IMR-90 (cell line): ENCODE measurements at regions not wholly inside any gene's neighbourhood (a gene's known extent, or its start where the extent isn't known, plus 50 kb on each side); places are given as distances from the start of the nearest gene placed in this dataset.

ENCODE experiments used
- ATAC-seq: fragments of 200-7000 bp; cut with Tn5 transposase; 2 replicates; pipeline ENCODE4 v1.9.1; 2020; ENCODE audit warnings: low read depth, mild to moderate bottlenecking, moderate library complexity
- BruUV-seq: library from RNA; stranded (reverse); fragments of 400-500 nt; replicated peaks from 2 replicates; lab custom pipeline; 2021; lab: Mats Ljungman, UMichigan
- CTCF ChIA-PET: fragments of 300-600 bp; formaldehyde crosslinking; extraction: SDS; loops from one replicate; lab custom pipeline; 2021; ENCODE audit warnings: antibody characterized with exemption; lab: Yijun Ruan, JAX
- POLR2A ChIA-PET: fragments of 300-600 bp; sonication (Branson Sonifier 250); formaldehyde crosslinking; loops from one replicate; lab custom pipeline; 2022; ENCODE audit warnings: antibody characterized with exemption; ENCODE audit not compliant: unreplicated experiment; lab: Charles Lee
- DNase-seq: peaks from one replicate; pipeline ENCODE4 v3.0.0; 2013
- H2AFZ ChIP-seq: replicated peaks from 2 replicates; pipeline ENCODE3; 2013; ENCODE audit warnings: low read length, mild to moderate bottlenecking; ENCODE audit not compliant: poor library complexity
- H2AK5ac ChIP-seq: 2 replicates; pipeline ENCODE4 v1.6.1; 2013; ENCODE audit warnings: low read depth, low read length, inconsistent platforms
- H2AK9ac ChIP-seq: replicated peaks from 2 replicates; pipeline ENCODE3; 2013; ENCODE audit warnings: mild to moderate bottlenecking, low read depth, low read length, moderate library complexity; ENCODE audit not compliant: poor library complexity
- H2BK120ac ChIP-seq: 2 replicates; pipeline ENCODE4 v1.6.1; 2013; ENCODE audit warnings: low read depth, low read length, inconsistent platforms
- H2BK15ac ChIP-seq: 3 replicates; pipeline ENCODE4 v1.6.1; 2013; ENCODE audit warnings: low read depth, low read length, inconsistent platforms
- H2BK20ac ChIP-seq: 2 replicates; pipeline ENCODE4 v1.6.1; 2013; ENCODE audit warnings: low read depth, mild to moderate bottlenecking, inconsistent platforms, low read length, moderate library complexity
- H2BK5ac ChIP-seq: 2 replicates; pipeline ENCODE4 v1.6.1; 2013; ENCODE audit warnings: mild to moderate bottlenecking, low read depth, low read length, inconsistent platforms; ENCODE audit not compliant: poor library complexity, severe bottlenecking
- H3K14ac ChIP-seq: replicated peaks from 2 replicates; pipeline ENCODE4 v1.6.1; 2013; ENCODE audit warnings: low read depth, low read length, inconsistent platforms
- H3K18ac ChIP-seq: 2 replicates; pipeline ENCODE4 v1.6.1; 2013; ENCODE audit warnings: low read depth, low read length, control low read depth
- H3K23ac ChIP-seq: 2 replicates; pipeline ENCODE4 v1.6.1; 2013; ENCODE audit warnings: low read depth, low read length, inconsistent platforms
- H3K27ac ChIP-seq: 2 replicates; pipeline ENCODE4 v1.5.1; 2013; ENCODE audit warnings: mild to moderate bottlenecking, control low read depth, low read length; ENCODE audit not compliant: insufficient read depth
- H3K27me3 ChIP-seq: 2 replicates; pipeline ENCODE4 v1.6.1; 2013; ENCODE audit warnings: low read length; ENCODE audit not compliant: control insufficient read depth, insufficient read depth
- H3K36me3 ChIP-seq: 2 replicates; pipeline ENCODE4 v1.6.1; 2013; ENCODE audit warnings: low read length, mixed read lengths; ENCODE audit not compliant: control insufficient read depth, insufficient read depth
- H3K4ac ChIP-seq: 2 replicates; pipeline ENCODE4 v1.6.1; 2013; ENCODE audit warnings: low read depth, low read length, inconsistent platforms
- H3K4me1 ChIP-seq: 2 replicates; pipeline ENCODE4 v1.6.1; 2013; ENCODE audit warnings: low read length, mixed read lengths; ENCODE audit not compliant: control insufficient read depth, insufficient read depth
- H3K4me2 ChIP-seq: 2 replicates; pipeline ENCODE4 v1.6.1; 2013; ENCODE audit warnings: low read depth, mild to moderate bottlenecking, control low read depth, low read length, moderate library complexity
- H3K4me3 ChIP-seq: 2 replicates; pipeline ENCODE4 v1.5.1; 2013; ENCODE audit warnings: low read depth, mild to moderate bottlenecking, control low read depth, low read length, moderate library complexity; ENCODE audit not compliant: insufficient read depth
- H3K56ac ChIP-seq: 2 replicates; pipeline ENCODE4 v1.6.1; 2013; ENCODE audit warnings: low read length, inconsistent platforms; ENCODE audit not compliant: insufficient read depth; ENCODE audit errors: extremely low read depth
- H3K79me1 ChIP-seq, 2 experiments: 2 replicates each; pipeline ENCODE4 v1.6.1; 2013; ENCODE audit warnings: low read length in 2 of 2, inconsistent platforms in 1 of 2, low read depth in 1 of 2
- H3K9ac ChIP-seq: 2 replicates; pipeline ENCODE4 v1.6.1; 2013; ENCODE audit warnings: low read depth, low read length, control low read depth
- H3K9me1 ChIP-seq: 2 replicates; pipeline ENCODE4 v1.6.1; 2013; ENCODE audit warnings: low read length, inconsistent platforms; ENCODE audit not compliant: insufficient read depth
- H3K9me3 ChIP-seq: 2 replicates; pipeline ENCODE4 v1.6.1; 2013; ENCODE audit warnings: low read length; ENCODE audit not compliant: control insufficient read depth, insufficient read depth
- H4K20me1 ChIP-seq: 2 replicates; pipeline ENCODE4 v1.6.1; 2013; ENCODE audit warnings: low read length, inconsistent platforms; ENCODE audit not compliant: insufficient read depth
- H4K5ac ChIP-seq: 2 replicates; pipeline ENCODE4 v1.6.1; 2013; ENCODE audit warnings: mild to moderate bottlenecking, low read depth, low read length, control low read depth
- H4K8ac ChIP-seq, 2 experiments: 2 replicates each; pipeline ENCODE4 v1.6.1; 2013; ENCODE audit warnings: low read depth in 2 of 2, low read length in 2 of 2, control low read depth in 1 of 2, inconsistent platforms in 1 of 2
- H4K91ac ChIP-seq: 2 replicates; pipeline ENCODE4 v1.6.1; 2013; ENCODE audit warnings: low read depth, low read length, inconsistent platforms; ENCODE audit not compliant: insufficient read depth
- CEBPB ChIP-seq: IDR thresholded peaks from 2 replicates; pipeline ENCODE4 v1.6.1; 2012; ENCODE audit warnings: low read depth, low read length, improper control_type of control experiment
- CHD1 ChIP-seq: IDR thresholded peaks from 2 replicates; pipeline ENCODE4 v1.6.1; 2012; ENCODE audit warnings: low read depth, low read length, improper control_type of control experiment
- ELK1 ChIP-seq: fragments of 150-350 bp; IDR thresholded peaks from 2 replicates; pipeline ENCODE4 v1.6.1; 2016; ENCODE audit warnings: low read depth, mild to moderate bottlenecking, low read length, moderate library complexity, borderline replicate concordance
- FOS ChIP-seq: fragments of 150-350 bp; IDR thresholded peaks from 2 replicates; pipeline ENCODE4 v1.6.1; 2016; ENCODE audit warnings: low read depth, low read length
- MAFK ChIP-seq: IDR thresholded peaks from 2 replicates; pipeline ENCODE4 v1.6.1; 2012; ENCODE audit warnings: low read depth, low read length, improper control_type of control experiment
- MXI1 ChIP-seq: IDR thresholded peaks from 2 replicates; pipeline ENCODE4 v1.6.1; 2012; ENCODE audit warnings: low read depth, mild to moderate bottlenecking, low read length, moderate library complexity, borderline replicate concordance
- NFE2L2 ChIP-seq: fragments of 150-350 bp; IDR thresholded peaks from 2 replicates; pipeline ENCODE4 v1.6.1; 2016; ENCODE audit warnings: low read depth, mild to moderate bottlenecking, low read length
- RAD21 ChIP-seq: IDR thresholded peaks from 2 replicates; pipeline ENCODE4 v1.6.1; 2012; ENCODE audit warnings: low read length, improper control_type of control experiment
- RCOR1 ChIP-seq: IDR thresholded peaks from 2 replicates; pipeline ENCODE4 v1.6.1; 2012; ENCODE audit warnings: mild to moderate bottlenecking, low read length, improper control_type of control experiment; ENCODE audit not compliant: insufficient replicate concordance
- SMC3 ChIP-seq: fragments of 150-350 bp; IDR thresholded peaks from 2 replicates; pipeline ENCODE4 v1.6.1; 2016; ENCODE audit warnings: low read depth, mild to moderate bottlenecking, antibody characterized with exemption, low read length, moderate library complexity
- USF2 ChIP-seq: fragments of 150-350 bp; IDR thresholded peaks from 2 replicates; pipeline ENCODE4 v1.6.1; 2017; ENCODE audit warnings: mild to moderate bottlenecking, antibody characterized with exemption, low read length, low read depth
- WGBS, 2 experiments: methylation state at CpG; one replicate each; pipeline versions ENCODE4 v1.1.5 to v1.1.7; 2013; ENCODE audit warnings: missing lambda C conversion rate in 2 of 2; ENCODE audit not compliant: insufficient read length in 1 of 2; ENCODE audit errors: extremely low coverage in 2 of 2; 5-methylcytosine and 5-hydroxymethylcytosine counted together
- dilution Hi-C: fragments of 300-500 bp; cut with HindIII; formaldehyde crosslinking; loops from one replicate; pipeline ENCODE4 v1.14.3; 2018; ENCODE audit warnings: low sequenced_read_pairs; ENCODE audit not compliant: unreplicated experiment
- in situ Hi-C: fragments of 300-500 bp; cut with MboI; formaldehyde crosslinking; loops from 3 replicates; pipeline ENCODE4 v1.14.3; 2019; ENCODE audit warnings: low sequenced_read_pairs, inconsistent platforms, mixed read lengths
- intact Hi-C: fragments of 100-400 bp; cut with micrococcal nuclease; formaldehyde crosslinking; loops from 2 replicates; pipeline ENCODE4 v1.10.0; 2022

GRCh38 chr21:38590449-38591217, 92.4 kb upstream of the ERG start:
- dilution Hi-C loops = no loop called here
- Histone ChIP-seq H3K79me1 (no peaks in the 10 kb centered on the region), H2BK5ac (no peak overlapping the region), H2AFZ (no peak overlapping the region), H3K14ac (no peak overlapping the region), H2BK15ac (no peak overlapping the region), H3K4me2 (no peak overlapping the region), H3K9me3 (no peaks in the 10 kb centered on the region), H3K4me3 (no peak overlapping the region), H2AK5ac (no peak overlapping the region), H3K36me3 (no peaks in the 10 kb centered on the region), H2BK120ac (no peak overlapping the region), H3K27me3 (peaks cover 15% of the 10 kb centered on the region), H4K20me1 (no peaks in the 10 kb centered on the region; the same call in 1 of the 2 replicates), H3K56ac (no peak overlapping the region), H3K4ac (no peak overlapping the region), H2AK9ac (no peak overlapping the region), H3K4me1 (no peaks in the 10 kb centered on the region), H3K23ac (no peak overlapping the region), H2BK20ac (no peak overlapping the region), H4K5ac (no peak overlapping the region), H3K9me1 (no peaks in the 10 kb centered on the region), H3K9ac (no peak overlapping the region), H3K18ac (no peak overlapping the region), H4K8ac (no peak overlapping the region), H4K91ac (no peak overlapping the region), H3K27ac (no peak overlapping the region)
- in situ Hi-C loops = no loop called here
- BruUV-seq = no TSS peak
- ATAC-seq (no peak), DNase-seq (no peak)
- ChIA-PET POLR2A (no interaction called here), CTCF (no interaction called here)
- TF ChIP-seq RAD21 (no peak), MAFK (no peak), CEBPB (no peak), FOS (no peak), ELK1 (no peak), USF2 (no peak), RCOR1 (no peak), MXI1 (no peak), SMC3 (no peak), CHD1 (no peak), NFE2L2 (no peak)
- intact Hi-C loops = no loop called here
- no CpG with 5 or more reads among the region's 2 CpGs for WGBS, 2 experiments
